IMR-90 (cell line): ENCODE measurements at regions not wholly inside any gene's neighbourhood (a gene's known extent, or its start where the extent isn't known, plus 50 kb on each side); places are given as distances from the start of the nearest gene placed in this dataset.

Source experiments
- ATAC-seq: fragments of 200-7000 bp; cut with Tn5 transposase; 2 replicates; pipeline ENCODE4 v1.9.1; 2020; ENCODE audit warnings: low read depth, mild to moderate bottlenecking, moderate library complexity
- BruUV-seq: library from RNA; stranded (reverse); fragments of 400-500 nt; replicated peaks from 2 replicates; lab custom pipeline; 2021; lab: Mats Ljungman, UMichigan
- CTCF ChIA-PET: fragments of 300-600 bp; formaldehyde crosslinking; extraction: SDS; loops from one replicate; lab custom pipeline; 2021; ENCODE audit warnings: antibody characterized with exemption; lab: Yijun Ruan, JAX
- POLR2A ChIA-PET: fragments of 300-600 bp; sonication (Branson Sonifier 250); formaldehyde crosslinking; loops from one replicate; lab custom pipeline; 2022; ENCODE audit warnings: antibody characterized with exemption; ENCODE audit not compliant: unreplicated experiment; lab: Charles Lee
- DNase-seq: peaks from one replicate; pipeline ENCODE4 v3.0.0; 2013
- H2AFZ ChIP-seq: replicated peaks from 2 replicates; pipeline ENCODE3; 2013; ENCODE audit warnings: low read length, mild to moderate bottlenecking; ENCODE audit not compliant: poor library complexity
- H2AK5ac ChIP-seq: 2 replicates; pipeline ENCODE4 v1.6.1; 2013; ENCODE audit warnings: low read depth, low read length, inconsistent platforms
- H2AK9ac ChIP-seq: replicated peaks from 2 replicates; pipeline ENCODE3; 2013; ENCODE audit warnings: mild to moderate bottlenecking, low read depth, low read length, moderate library complexity; ENCODE audit not compliant: poor library complexity
- H2BK120ac ChIP-seq: 2 replicates; pipeline ENCODE4 v1.6.1; 2013; ENCODE audit warnings: low read depth, low read length, inconsistent platforms
- H2BK15ac ChIP-seq: 3 replicates; pipeline ENCODE4 v1.6.1; 2013; ENCODE audit warnings: low read depth, low read length, inconsistent platforms
- H2BK20ac ChIP-seq: 2 replicates; pipeline ENCODE4 v1.6.1; 2013; ENCODE audit warnings: low read depth, mild to moderate bottlenecking, inconsistent platforms, low read length, moderate library complexity
- H2BK5ac ChIP-seq: 2 replicates; pipeline ENCODE4 v1.6.1; 2013; ENCODE audit warnings: mild to moderate bottlenecking, low read depth, low read length, inconsistent platforms; ENCODE audit not compliant: poor library complexity, severe bottlenecking
- H3K14ac ChIP-seq: replicated peaks from 2 replicates; pipeline ENCODE4 v1.6.1; 2013; ENCODE audit warnings: low read depth, low read length, inconsistent platforms
- H3K18ac ChIP-seq: 2 replicates; pipeline ENCODE4 v1.6.1; 2013; ENCODE audit warnings: low read depth, low read length, control low read depth
- H3K23ac ChIP-seq: 2 replicates; pipeline ENCODE4 v1.6.1; 2013; ENCODE audit warnings: low read depth, low read length, inconsistent platforms
- H3K27ac ChIP-seq: 2 replicates; pipeline ENCODE4 v1.5.1; 2013; ENCODE audit warnings: mild to moderate bottlenecking, control low read depth, low read length; ENCODE audit not compliant: insufficient read depth
- H3K27me3 ChIP-seq: 2 replicates; pipeline ENCODE4 v1.6.1; 2013; ENCODE audit warnings: low read length; ENCODE audit not compliant: control insufficient read depth, insufficient read depth
- H3K36me3 ChIP-seq: 2 replicates; pipeline ENCODE4 v1.6.1; 2013; ENCODE audit warnings: low read length, mixed read lengths; ENCODE audit not compliant: control insufficient read depth, insufficient read depth
- H3K4ac ChIP-seq: 2 replicates; pipeline ENCODE4 v1.6.1; 2013; ENCODE audit warnings: low read depth, low read length, inconsistent platforms
- H3K4me1 ChIP-seq: 2 replicates; pipeline ENCODE4 v1.6.1; 2013; ENCODE audit warnings: low read length, mixed read lengths; ENCODE audit not compliant: control insufficient read depth, insufficient read depth
- H3K4me2 ChIP-seq: 2 replicates; pipeline ENCODE4 v1.6.1; 2013; ENCODE audit warnings: low read depth, mild to moderate bottlenecking, control low read depth, low read length, moderate library complexity
- H3K4me3 ChIP-seq: 2 replicates; pipeline ENCODE4 v1.5.1; 2013; ENCODE audit warnings: low read depth, mild to moderate bottlenecking, control low read depth, low read length, moderate library complexity; ENCODE audit not compliant: insufficient read depth
- H3K56ac ChIP-seq: 2 replicates; pipeline ENCODE4 v1.6.1; 2013; ENCODE audit warnings: low read length, inconsistent platforms; ENCODE audit not compliant: insufficient read depth; ENCODE audit errors: extremely low read depth
- H3K79me1 ChIP-seq, 2 experiments: 2 replicates each; pipeline ENCODE4 v1.6.1; 2013; ENCODE audit warnings: low read length in 2 of 2, inconsistent platforms in 1 of 2, low read depth in 1 of 2
- H3K9ac ChIP-seq: 2 replicates; pipeline ENCODE4 v1.6.1; 2013; ENCODE audit warnings: low read depth, low read length, control low read depth
- H3K9me1 ChIP-seq: 2 replicates; pipeline ENCODE4 v1.6.1; 2013; ENCODE audit warnings: low read length, inconsistent platforms; ENCODE audit not compliant: insufficient read depth
- H3K9me3 ChIP-seq: 2 replicates; pipeline ENCODE4 v1.6.1; 2013; ENCODE audit warnings: low read length; ENCODE audit not compliant: control insufficient read depth, insufficient read depth
- H4K20me1 ChIP-seq: 2 replicates; pipeline ENCODE4 v1.6.1; 2013; ENCODE audit warnings: low read length, inconsistent platforms; ENCODE audit not compliant: insufficient read depth
- H4K5ac ChIP-seq: 2 replicates; pipeline ENCODE4 v1.6.1; 2013; ENCODE audit warnings: mild to moderate bottlenecking, low read depth, low read length, control low read depth
- H4K8ac ChIP-seq, 2 experiments: 2 replicates each; pipeline ENCODE4 v1.6.1; 2013; ENCODE audit warnings: low read depth in 2 of 2, low read length in 2 of 2, control low read depth in 1 of 2, inconsistent platforms in 1 of 2
- H4K91ac ChIP-seq: 2 replicates; pipeline ENCODE4 v1.6.1; 2013; ENCODE audit warnings: low read depth, low read length, inconsistent platforms; ENCODE audit not compliant: insufficient read depth
- BHLHE40 ChIP-seq: fragments of 150-350 bp; IDR thresholded peaks from 2 replicates; pipeline ENCODE4 v1.6.1; 2016; ENCODE audit warnings: mild to moderate bottlenecking, low read depth, low read length
- CEBPB ChIP-seq: IDR thresholded peaks from 2 replicates; pipeline ENCODE4 v1.6.1; 2012; ENCODE audit warnings: low read depth, low read length, improper control_type of control experiment
- CTCF ChIP-seq: conservative IDR thresholded peaks from 2 replicates; pipeline ENCODE4 v1.5.1; 2012; ENCODE audit warnings: mild to moderate bottlenecking, low read depth, low read length, improper control_type of control experiment
- ELK1 ChIP-seq: fragments of 150-350 bp; IDR thresholded peaks from 2 replicates; pipeline ENCODE4 v1.6.1; 2016; ENCODE audit warnings: low read depth, mild to moderate bottlenecking, low read length, moderate library complexity, borderline replicate concordance
- FOS ChIP-seq: fragments of 150-350 bp; IDR thresholded peaks from 2 replicates; pipeline ENCODE4 v1.6.1; 2016; ENCODE audit warnings: low read depth, low read length
- MAFK ChIP-seq: IDR thresholded peaks from 2 replicates; pipeline ENCODE4 v1.6.1; 2012; ENCODE audit warnings: low read depth, low read length, improper control_type of control experiment
- MAZ ChIP-seq: IDR thresholded peaks from 2 replicates; pipeline ENCODE4 v1.6.1; 2012; ENCODE audit warnings: low read depth, mild to moderate bottlenecking, low read length, improper control_type of control experiment, moderate library complexity, borderline replicate concordance
- RCOR1 ChIP-seq: IDR thresholded peaks from 2 replicates; pipeline ENCODE4 v1.6.1; 2012; ENCODE audit warnings: mild to moderate bottlenecking, low read length, improper control_type of control experiment; ENCODE audit not compliant: insufficient replicate concordance
- SMC3 ChIP-seq: fragments of 150-350 bp; IDR thresholded peaks from 2 replicates; pipeline ENCODE4 v1.6.1; 2016; ENCODE audit warnings: low read depth, mild to moderate bottlenecking, antibody characterized with exemption, low read length, moderate library complexity
- USF2 ChIP-seq: fragments of 150-350 bp; IDR thresholded peaks from 2 replicates; pipeline ENCODE4 v1.6.1; 2017; ENCODE audit warnings: mild to moderate bottlenecking, antibody characterized with exemption, low read length, low read depth
- WGBS, 2 experiments: methylation state at CpG; one replicate each; pipeline versions ENCODE4 v1.1.5 to v1.1.7; 2013; ENCODE audit warnings: missing lambda C conversion rate in 2 of 2; ENCODE audit not compliant: insufficient read length in 1 of 2; ENCODE audit errors: extremely low coverage in 2 of 2; 5-methylcytosine and 5-hydroxymethylcytosine counted together
- dilution Hi-C: fragments of 300-500 bp; cut with HindIII; formaldehyde crosslinking; loops from one replicate; pipeline ENCODE4 v1.14.3; 2018; ENCODE audit warnings: low sequenced_read_pairs; ENCODE audit not compliant: unreplicated experiment
- in situ Hi-C: fragments of 300-500 bp; cut with MboI; formaldehyde crosslinking; loops from 3 replicates; pipeline ENCODE4 v1.14.3; 2019; ENCODE audit warnings: low sequenced_read_pairs, inconsistent platforms, mixed read lengths
- intact Hi-C: fragments of 100-400 bp; cut with micrococcal nuclease; formaldehyde crosslinking; loops from 2 replicates; pipeline ENCODE4 v1.10.0; 2022

- H3K56ac ChIP-seq = no peak overlapping the region
- DNase-seq (no peak), ATAC-seq (no peak)
- no CpG with 5 or more reads among the region's 1 CpG for WGBS, 2 experiments
- ChIA-PET POLR2A (no interaction called here), CTCF (no interaction called here)
- no peak overlapping the region for H3K14ac ChIP-seq
- H3K18ac ChIP-seq = no peak overlapping the region
- H2BK15ac ChIP-seq = no peak overlapping the region
- no peaks in the 10 kb centered on the region for H3K36me3 ChIP-seq
- H3K4me2 ChIP-seq = no peak overlapping the region
- H3K27me3 ChIP-seq = no peaks in the 10 kb centered on the region
- H4K20me1 ChIP-seq = no peaks in the 10 kb centered on the region
- no TSS peak for BruUV-seq
- H2AFZ ChIP-seq = no peak overlapping the region
- H4K5ac ChIP-seq = no peak overlapping the region
- no peak overlapping the region for H3K9ac ChIP-seq
- H2AK5ac ChIP-seq = no peak overlapping the region
- H3K4me3 ChIP-seq = no peak overlapping the region
- intact Hi-C loops = no loop called here
- no peaks in the 10 kb centered on the region for H3K79me1 ChIP-seq
- H2BK5ac ChIP-seq = no peak overlapping the region
- H2AK9ac ChIP-seq = no peak overlapping the region
- peaks cover 3% of the 10 kb centered on the region; the same call in 1 of the 2 replicates for H3K4me1 ChIP-seq
- no peak overlapping the region for H4K91ac ChIP-seq
- no peak overlapping the region for H2BK20ac ChIP-seq
- H4K8ac ChIP-seq = no peak overlapping the region
- no peak for TF ChIP-seq MAFK
- TF ChIP-seq CEBPB = no peak
- TF ChIP-seq USF2 = no peak
- TF ChIP-seq FOS = no peak
- no peak for TF ChIP-seq RCOR1
- no peak for TF ChIP-seq CTCF
- TF ChIP-seq ELK1 = no peak
- TF ChIP-seq SMC3 = no peak
- TF ChIP-seq MAZ = no peak
- TF ChIP-seq BHLHE40 = no peak
- H2BK120ac ChIP-seq = no peak overlapping the region
- in situ Hi-C loops = no loop called here
- no peaks in the 10 kb centered on the region for H3K9me3 ChIP-seq
- peaks cover 5% of the 10 kb centered on the region for H3K9me1 ChIP-seq
- no peak overlapping the region for H3K4ac ChIP-seq
- no peak overlapping the region for H3K23ac ChIP-seq
- H3K27ac ChIP-seq = no peak overlapping the region
- dilution Hi-C loops = no loop called here
Measured at GRCh38 chr9:81776390-81776789, 87.0 kb upstream of the TLE1 start.
